Epithelial cell of proximal tubule (primary cell): ENCODE measurements at regions not wholly inside any gene's neighbourhood (a gene's known extent, or its start where the extent isn't known, plus 50 kb on each side); places are given as distances from the start of the nearest gene placed in this dataset.

Experiments
- DNase-seq: peaks from one replicate; pipeline ENCODE4 v3.0.0-alpha.2; 2011; ENCODE audit warnings: low read depth
- H3K4me3 ChIP-seq: 2 replicates; pipeline ENCODE4 v1.5.1; 2011; ENCODE audit warnings: low read depth, mild to moderate bottlenecking, low read length
- TF ChIP-seq, protein P1 (sequence below): conservative IDR thresholded peaks from 2 replicates; pipeline ENCODE4 v1.5.1; 2012; ENCODE audit warnings: low read depth, mild to moderate bottlenecking, low read length

DNA sequence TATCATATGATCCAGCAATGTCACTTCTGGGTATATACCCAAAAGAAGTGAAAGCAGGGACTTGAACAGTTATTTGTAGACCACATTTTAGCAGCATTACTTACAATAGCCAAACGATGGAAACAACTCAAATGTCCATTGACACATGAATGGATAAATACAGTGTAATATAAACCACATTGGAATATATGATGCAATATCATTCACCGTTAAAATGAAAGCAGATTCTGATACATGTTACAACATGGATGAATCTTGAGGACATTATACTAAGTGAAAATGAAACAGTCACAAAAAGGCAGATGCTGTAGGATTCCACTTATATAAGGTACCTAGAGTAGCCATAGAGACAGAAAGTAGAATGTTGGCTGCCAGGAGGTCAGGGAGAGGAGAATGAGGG, 130.5 kb upstream of the SMAD1 start:
- no peak for DNase-seq
- TF ChIP-seq, protein P1, sequence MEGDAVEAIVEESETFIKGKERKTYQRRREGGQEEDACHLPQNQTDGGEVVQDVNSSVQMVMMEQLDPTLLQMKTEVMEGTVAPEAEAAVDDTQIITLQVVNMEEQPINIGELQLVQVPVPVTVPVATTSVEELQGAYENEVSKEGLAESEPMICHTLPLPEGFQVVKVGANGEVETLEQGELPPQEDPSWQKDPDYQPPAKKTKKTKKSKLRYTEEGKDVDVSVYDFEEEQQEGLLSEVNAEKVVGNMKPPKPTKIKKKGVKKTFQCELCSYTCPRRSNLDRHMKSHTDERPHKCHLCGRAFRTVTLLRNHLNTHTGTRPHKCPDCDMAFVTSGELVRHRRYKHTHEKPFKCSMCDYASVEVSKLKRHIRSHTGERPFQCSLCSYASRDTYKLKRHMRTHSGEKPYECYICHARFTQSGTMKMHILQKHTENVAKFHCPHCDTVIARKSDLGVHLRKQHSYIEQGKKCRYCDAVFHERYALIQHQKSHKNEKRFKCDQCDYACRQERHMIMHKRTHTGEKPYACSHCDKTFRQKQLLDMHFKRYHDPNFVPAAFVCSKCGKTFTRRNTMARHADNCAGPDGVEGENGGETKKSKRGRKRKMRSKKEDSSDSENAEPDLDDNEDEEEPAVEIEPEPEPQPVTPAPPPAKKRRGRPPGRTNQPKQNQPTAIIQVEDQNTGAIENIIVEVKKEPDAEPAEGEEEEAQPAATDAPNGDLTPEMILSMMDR: no peak
- no peak overlapping the region for H3K4me3 ChIP-seq

DNA sequence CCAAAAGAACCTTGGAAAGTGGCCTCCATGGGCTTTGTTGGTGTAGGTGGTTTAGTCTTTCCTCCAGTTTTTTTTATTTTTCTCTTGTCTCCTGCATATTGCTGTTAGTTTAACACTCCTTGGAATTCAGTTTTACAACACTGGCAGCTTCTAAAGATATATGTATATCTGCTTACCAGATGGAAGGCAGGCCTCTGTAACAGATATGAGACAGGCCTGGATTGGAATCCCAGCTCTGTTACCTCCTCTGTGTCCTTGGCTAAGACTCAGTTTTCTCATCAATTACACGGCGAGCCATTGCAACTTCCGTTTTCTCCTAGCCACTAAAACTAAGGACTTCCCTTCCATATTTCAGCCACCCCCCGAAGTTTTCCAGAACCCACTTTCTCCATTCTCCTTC, 133.4 kb upstream of the SMAD1 start:
- TF ChIP-seq, protein P1: no peak
- H3K4me3 ChIP-seq: no peak overlapping the region
- DNase-seq: no peak

DNA sequence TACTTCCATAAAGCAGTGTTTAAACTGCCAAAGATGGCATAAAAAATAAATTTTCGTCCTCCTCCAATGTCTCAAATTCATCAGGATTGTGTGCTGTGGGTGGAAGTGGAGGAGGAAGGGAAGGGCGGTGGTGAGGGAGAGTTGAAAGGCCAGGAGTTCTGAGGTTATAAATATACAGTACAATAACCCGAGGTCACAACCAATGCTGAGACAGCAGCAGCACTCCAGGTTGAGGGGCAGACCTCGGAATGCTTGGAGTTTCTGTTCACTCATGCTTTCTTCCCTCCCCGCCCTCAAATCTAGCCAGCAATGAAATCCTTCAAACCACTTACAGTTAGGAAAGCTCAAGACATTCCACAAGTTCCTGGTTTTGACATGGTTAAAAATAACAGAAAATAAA, 134.0 kb upstream of the SMAD1 start:
- H3K4me3 ChIP-seq: no peak overlapping the region
- DNase-seq: no peak
- TF ChIP-seq, protein P1: no peak

DNA sequence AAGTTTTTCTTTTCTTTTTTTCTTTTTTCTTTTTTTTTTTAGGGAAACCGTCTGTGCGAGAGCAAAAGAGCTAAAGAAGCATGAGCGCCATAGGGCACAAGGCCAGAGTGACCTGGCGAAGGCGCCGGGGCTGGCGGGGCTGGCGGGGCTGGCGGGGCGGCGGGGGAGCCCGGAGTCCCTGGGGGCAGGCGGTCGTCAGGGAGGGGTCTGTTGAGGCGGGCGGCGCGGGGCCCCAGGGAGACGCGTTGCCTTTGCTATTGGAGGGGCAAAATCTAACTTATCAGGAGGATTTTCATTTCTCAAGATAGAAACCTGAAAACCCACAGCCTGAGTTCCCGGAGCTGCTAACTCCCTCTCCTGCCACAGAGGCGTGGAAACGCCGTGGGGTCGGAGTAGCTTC, 135.6 kb upstream of the SMAD1 start:
- H3K4me3 ChIP-seq: no peak overlapping the region
- TF ChIP-seq, protein P1: no peak

DNA sequence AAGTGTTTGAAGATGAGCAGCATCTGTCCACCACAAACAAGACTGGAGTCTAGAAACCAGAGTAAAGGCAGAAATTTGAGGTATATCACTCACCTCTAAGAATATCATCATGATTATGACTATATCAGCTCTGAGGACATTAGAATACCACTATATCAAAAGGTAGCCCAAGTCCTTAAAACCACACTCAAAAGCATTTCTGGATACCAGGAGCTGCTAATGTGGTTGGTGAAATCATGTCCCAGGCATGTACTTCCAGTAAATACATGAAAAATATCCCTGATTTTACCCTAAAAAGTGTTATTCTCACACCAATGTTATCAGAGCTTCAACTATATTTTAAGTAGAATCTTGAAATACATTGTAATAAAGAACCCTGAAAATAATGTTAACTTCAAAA, 136.3 kb upstream of the SMAD1 start:
- TF ChIP-seq, protein P1: no peak
- DNase-seq: no peak
- H3K4me3 ChIP-seq: no peak overlapping the region

More for the DNA sequence above, 135.6 kb upstream of the SMAD1 start:
- DNase-seq: no peak

DNA sequence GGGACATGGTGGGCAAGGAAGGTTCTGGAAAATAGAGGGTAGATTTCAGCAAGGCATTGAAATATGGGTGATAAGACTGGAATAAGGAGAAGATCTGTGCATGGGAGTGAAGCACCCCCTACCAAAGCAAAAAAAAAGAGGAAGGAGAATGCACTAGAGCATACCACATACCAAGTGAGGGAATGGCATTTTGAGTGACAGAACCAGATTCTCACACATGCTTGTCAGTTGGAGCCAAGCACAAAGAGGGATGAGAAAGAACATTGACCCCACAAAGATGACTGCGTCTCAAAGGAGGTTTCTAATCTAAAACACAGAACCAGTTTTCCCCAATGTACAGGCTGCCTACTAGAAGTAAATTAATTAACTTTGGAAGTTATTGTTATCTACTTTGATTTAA, 140.3 kb upstream of the SMAD1 start:
- H3K4me3 ChIP-seq: no peak overlapping the region
- no peak for DNase-seq
- TF ChIP-seq, protein P1: no peak

DNA sequence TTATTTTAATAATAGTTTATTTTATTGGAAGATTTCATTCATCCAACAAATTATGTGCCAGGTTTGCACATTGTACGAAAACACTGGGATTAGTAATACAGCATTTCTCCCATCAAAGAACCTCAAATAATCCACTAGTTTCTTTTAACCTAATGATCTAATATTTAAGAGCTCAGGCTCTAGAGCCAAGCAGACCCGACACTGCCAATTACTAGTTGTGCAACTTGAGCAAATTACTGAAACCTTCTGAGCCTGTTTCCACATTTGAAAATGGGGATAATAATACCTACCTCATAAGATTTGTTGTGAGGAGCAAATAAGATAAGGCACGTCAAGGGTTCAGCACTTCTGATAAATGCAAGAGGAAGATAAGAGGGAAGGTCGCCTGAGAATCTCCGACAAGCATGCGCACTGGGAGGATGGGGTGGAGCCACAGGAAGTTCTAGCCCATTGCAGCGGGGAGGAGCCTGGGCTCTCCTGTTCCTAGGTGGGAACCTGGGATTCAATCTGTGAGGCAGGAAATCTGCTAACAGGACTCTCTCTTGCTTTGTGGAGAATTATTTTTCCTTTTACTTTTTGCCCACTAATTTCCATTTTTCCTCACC, 141.5 kb upstream of the SMAD1 start:
- no peak for DNase-seq
- H3K4me3 ChIP-seq: no peak overlapping the region
- TF ChIP-seq, protein P1: no peak
